ENCODE measurements at regions not wholly inside any gene's neighbourhood (a gene's known extent, or its start where the extent isn't known, plus 50 kb on each side); places are given as distances from the start of the nearest gene placed in this dataset.

DNA sequence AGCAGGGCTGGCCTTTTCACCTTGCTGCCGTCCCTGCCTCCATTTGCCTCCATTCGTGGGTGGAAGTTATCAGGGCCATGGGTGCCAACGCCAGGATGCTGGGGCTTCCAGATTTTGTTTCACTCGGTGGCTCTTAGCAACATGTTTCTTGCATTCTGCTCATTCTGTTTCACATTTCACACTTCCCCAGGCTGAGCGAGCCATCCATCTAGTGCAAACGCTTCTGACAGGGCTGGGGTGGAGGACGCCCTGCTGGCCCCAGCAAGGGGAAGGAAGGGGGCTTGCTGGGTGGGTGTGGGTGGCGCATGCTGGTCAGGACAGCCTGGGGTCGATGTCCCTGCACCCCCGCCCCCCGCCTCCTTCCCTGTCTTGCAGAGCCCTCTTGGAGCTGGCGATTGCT, 165.2 kb downstream of the URI1 start:
- Histone ChIP-seq H2BK120ac (ENCODE audit: low read depth, low read length) (no peak overlapping the region), H3K4ac (ENCODE audit: low read depth, low read length) (no peak overlapping the region), H3K56ac (ENCODE audit: extremely low read depth, insufficient read depth, low read length) (no peak overlapping the region), H3K27ac (ENCODE audit: insufficient read depth, low read length) (no peak overlapping the region), H3K18ac (ENCODE audit: low read depth, low read length) (no peak overlapping the region), H2BK15ac (ENCODE audit: low read depth, low read length) (no peak overlapping the region), H4K20me1 (ENCODE audit: insufficient read depth, low read length) (no peaks in the 10 kb centered on the region), H3K79me1 (ENCODE audit: low read depth in 1 of 2, low read length in 2 of 2) (no peaks in the 10 kb centered on the region), H3K9ac (ENCODE audit: low read depth, low read length) (no peak overlapping the region), H3K4me3 (ENCODE audit: insufficient read depth, low read depth, low read length) (no peak overlapping the region), H3K36me3 (ENCODE audit: control insufficient read depth, insufficient read depth, low read length) (no peaks in the 10 kb centered on the region), H3K9me3 (ENCODE audit: control insufficient read depth, insufficient read depth, low read length) (peaks cover 15% of the 10 kb centered on the region), H3K4me2 (ENCODE audit: low read depth, low read length) (no peak overlapping the region), H2AFZ (replicated peaks; ENCODE audit: low read length, poor library complexity) (no peak overlapping the region), H2BK20ac (ENCODE audit: low read depth, low read length) (no peak overlapping the region), H4K8ac (ENCODE audit: low read depth in 2 of 2, low read length in 2 of 2) (no peak overlapping the region), H2AK5ac (ENCODE audit: low read depth, low read length) (no peak overlapping the region), H2BK5ac (ENCODE audit: low read depth, low read length, poor library complexity, severe bottlenecking) (no peak overlapping the region), H4K91ac (ENCODE audit: insufficient read depth, low read depth, low read length) (no peak overlapping the region), H3K9me1 (ENCODE audit: insufficient read depth, low read length) (no peaks in the 10 kb centered on the region), H3K23ac (ENCODE audit: low read depth, low read length) (no peak overlapping the region), H3K14ac (replicated peaks; ENCODE audit: low read depth, low read length) (no peak overlapping the region), H3K4me1 (ENCODE audit: control insufficient read depth, insufficient read depth, low read length) (no peaks in the 10 kb centered on the region), H3K27me3 (ENCODE audit: control insufficient read depth, insufficient read depth, low read length) (no peaks in the 10 kb centered on the region), H2AK9ac (replicated peaks; ENCODE audit: low read depth, low read length, poor library complexity) (no peak overlapping the region), H4K5ac (ENCODE audit: low read depth, low read length) (no peak overlapping the region)
- dilution Hi-C loops (cut with HindIII; ENCODE audit: low sequenced_read_pairs, unreplicated experiment) (no loop called here), in situ Hi-C loops (cut with MboI; ENCODE audit: low sequenced_read_pairs) (no loop called here), intact Hi-C loops (cut with micrococcal nuclease) (no loop called here)
- DNase-seq, result no peak
- ChIA-PET CTCF (interaction anchor here (0.8 kb wide), 1 partner anchor 58 kb away, joined by 3 read pairs; no protein-coding TSS in a partner anchor), POLR2A (ENCODE audit: unreplicated experiment) (interaction anchor here (0.6 kb wide), 1 partner anchor 363 kb away, joined by 3 read pairs; no protein-coding TSS in a partner anchor)
- 29% methylated on average over 5 of the region's 12 CpGs; no CpG with 5 or more reads in 1 of the 2 experiments for WGBS, 2 experiments (ENCODE audit: extremely low coverage in 2 of 2, insufficient read length in 1 of 2)
- BruUV-seq (replicated peaks), result no TSS peak
- ATAC-seq (ENCODE audit: low read depth), result no peak
- TF ChIP-seq MXI1 (IDR thresholded peaks at IDR 0.05; ENCODE audit: borderline replicate concordance, low read depth, low read length) (no peak), RFX5 (IDR thresholded peaks at IDR 0.05; ENCODE audit: low read depth, low read length) (no peak), MAFK (IDR thresholded peaks at IDR 0.05; ENCODE audit: low read depth, low read length) (no peak), RCOR1 (IDR thresholded peaks at IDR 0.05; ENCODE audit: insufficient replicate concordance, low read length) (no peak), POLR2A (IDR thresholded peaks at IDR 0.05; ENCODE audit: low read depth, low read length) (no peak), ELK1 (IDR thresholded peaks at IDR 0.05; ENCODE audit: borderline replicate concordance, low read depth, low read length) (no peak), CHD1 (IDR thresholded peaks at IDR 0.05; ENCODE audit: low read depth, low read length) (no peak), CEBPB (IDR thresholded peaks at IDR 0.05; ENCODE audit: low read depth, low read length) (no peak), RAD21 (IDR thresholded peaks at IDR 0.05; ENCODE audit: low read length) (no peak), USF2 (IDR thresholded peaks at IDR 0.05; ENCODE audit: low read depth, low read length) (no peak), CTCF (conservative IDR thresholded peaks at IDR 0.05; ENCODE audit: low read depth, low read length) (no peak), NFE2L2 (IDR thresholded peaks at IDR 0.05; ENCODE audit: low read depth, low read length) (no peak)

Data from IMR-90 (cell line).